WTC11 (cell line): ENCODE measurements at regions not wholly inside any gene's neighbourhood (a gene's known extent, or its start where the extent isn't known, plus 50 kb on each side); places are given as distances from the start of the nearest gene placed in this dataset.

ENCODE experiments used
- ATAC-seq: fragments of 200-7000 bp; cut with Tn5 transposase; 2 replicates; pipeline ENCODE4 v1.10.0; 2021; ENCODE audit warnings: mild to moderate bottlenecking, moderate library complexity
- CTCF ChIA-PET: fragments of 300-600 bp; sonication (Branson Sonifier 250); formaldehyde crosslinking; loops from one replicate; lab custom pipeline; 2021; ENCODE audit warnings: antibody characterized with exemption; lab: Charles Lee
- POLR2A ChIA-PET: fragments of 350-600 bp; sonication (Branson Sonifier 250); formaldehyde crosslinking; loops from one replicate; lab custom pipeline; 2021; ENCODE audit warnings: antibody characterized with exemption; lab: Charles Lee
- DNase-seq: peaks from one replicate; pipeline ENCODE4 v3.0.0; 2021; ENCODE audit warnings: low spot score
- H3K27ac Mint-ChIP-seq: 2 replicates; pipeline ENCODE4 v1.8.0; 2021; ENCODE audit warnings: mixed read lengths
- H3K27me3 Mint-ChIP-seq: 2 replicates; pipeline ENCODE4 v1.8.0; 2021; ENCODE audit warnings: low read depth, mild to moderate bottlenecking, moderate library complexity, mixed read lengths
- H3K36me3 Mint-ChIP-seq: 2 replicates; pipeline ENCODE4 v1.8.0; 2021; ENCODE audit warnings: mixed read lengths
- H3K4me1 Mint-ChIP-seq: 2 replicates; pipeline ENCODE4 v1.8.0; 2022; ENCODE audit warnings: mixed read lengths
- H3K4me3 Mint-ChIP-seq: 2 replicates; pipeline ENCODE4 v1.8.0; 2021; ENCODE audit warnings: mild to moderate bottlenecking, moderate library complexity, mixed read lengths
- H3K9me3 Mint-ChIP-seq: 2 replicates; pipeline ENCODE4 v1.8.0; 2021; ENCODE audit warnings: mixed read lengths
- CREB1 ChIP-seq: sonication (generic); formaldehyde crosslinking; IDR thresholded peaks from 2 replicates; pipeline ENCODE4 v1.8.0; 2023; ENCODE audit warnings: mild to moderate bottlenecking, missing genetic modification reagents
- EMX1 ChIP-seq: fragments of 250-450 bp; sonication (Bioruptor Pico); IDR thresholded peaks from 2 replicates; pipeline ENCODE4 v1.8.0; 2021; ENCODE audit warnings: mild to moderate bottlenecking
- ESRRA ChIP-seq: sonication (generic); formaldehyde crosslinking; IDR thresholded peaks from 2 replicates; pipeline ENCODE4 v1.8.1; 2022; ENCODE audit warnings: mild to moderate bottlenecking, missing genetic modification reagents, borderline replicate concordance
- FOXK1 ChIP-seq: sonication (generic); formaldehyde crosslinking; IDR thresholded peaks from 2 replicates; pipeline ENCODE4 v1.8.0; 2022; ENCODE audit warnings: mild to moderate bottlenecking, moderate library complexity, missing genetic modification reagents
- GTF2I ChIP-seq: fragments of 250-450 bp; sonication (Bioruptor Pico); conservative IDR thresholded peaks from 2 replicates; pipeline ENCODE4 v1.4.0; 2021; ENCODE audit warnings: mild to moderate bottlenecking
- HMGA2 ChIP-seq: fragments of 250-450 bp; sonication (Bioruptor Pico); IDR thresholded peaks from 2 replicates; pipeline ENCODE4 v1.4.0; 2021; ENCODE audit warnings: mild to moderate bottlenecking, moderate library complexity
- IRF1 ChIP-seq: sonication (generic); formaldehyde crosslinking; IDR thresholded peaks from 2 replicates; pipeline ENCODE4 v1.8.0; 2023; ENCODE audit warnings: missing genetic modification reagents
- JAZF1 ChIP-seq: fragments of 250-450 bp; sonication (Bioruptor Pico); IDR thresholded peaks from 2 replicates; pipeline ENCODE4 v1.9.0; 2021; ENCODE audit warnings: moderate library complexity, mild to moderate bottlenecking, inconsistent platforms
- MXD4 ChIP-seq: fragments of 250-450 bp; sonication (Bioruptor Pico); IDR thresholded peaks from 2 replicates; pipeline ENCODE4 v1.8.0; 2021; ENCODE audit warnings: mild to moderate bottlenecking, moderate library complexity, borderline replicate concordance
- NFATC4 ChIP-seq: fragments of 250-450 bp; sonication (Bioruptor Pico); IDR thresholded peaks from 2 replicates; pipeline ENCODE4 v1.9.0; 2021; ENCODE audit warnings: mild to moderate bottlenecking
- OVOL2 ChIP-seq: fragments of 250-450 bp; sonication (Bioruptor Pico); IDR thresholded peaks from 2 replicates; pipeline ENCODE4 v1.9.0; 2021; ENCODE audit warnings: mild to moderate bottlenecking, borderline replicate concordance
- RELA ChIP-seq: sonication (generic); formaldehyde crosslinking; IDR thresholded peaks from 2 replicates; pipeline ENCODE4 v1.8.1; 2022; ENCODE audit warnings: missing genetic modification reagents, mild to moderate bottlenecking, borderline replicate concordance
- SMAD3 ChIP-seq: sonication (generic); formaldehyde crosslinking; IDR thresholded peaks from 2 replicates; pipeline ENCODE4 v1.8.0; 2022; ENCODE audit warnings: missing genetic modification reagents, mild to moderate bottlenecking, borderline replicate concordance
- SOX15 ChIP-seq: fragments of 250-450 bp; sonication (Bioruptor Pico); IDR thresholded peaks from 2 replicates; pipeline ENCODE4 v1.9.0; 2021; ENCODE audit warnings: mild to moderate bottlenecking
- TCF7 ChIP-seq: sonication (generic); formaldehyde crosslinking; IDR thresholded peaks from 2 replicates; pipeline ENCODE4 v1.8.0; 2022; ENCODE audit warnings: mild to moderate bottlenecking, low read depth, missing genetic modification reagents, moderate library complexity
- ZNF138 ChIP-seq: sonication (generic); formaldehyde crosslinking; conservative IDR thresholded peaks from 2 replicates; pipeline ENCODE4 v1.8.1; 2022; ENCODE audit warnings: mild to moderate bottlenecking, moderate library complexity, missing genetic modification reagents
- ZNF219 ChIP-seq: sonication (generic); formaldehyde crosslinking; IDR thresholded peaks from 2 replicates; pipeline ENCODE4 v1.8.0; 2023; ENCODE audit warnings: missing genetic modification reagents, mild to moderate bottlenecking, borderline replicate concordance
- ZNF317 ChIP-seq: sonication (generic); formaldehyde crosslinking; IDR thresholded peaks from 2 replicates; pipeline ENCODE4 v1.8.1; 2023; ENCODE audit warnings: low read depth, mild to moderate bottlenecking, moderate library complexity, missing genetic modification reagents, borderline replicate concordance
- ZNF396 ChIP-seq: fragments of 250-450 bp; sonication (Bioruptor Pico); IDR thresholded peaks from 2 replicates; pipeline ENCODE4 v1.8.0; 2021; ENCODE audit warnings: mild to moderate bottlenecking, moderate library complexity, borderline replicate concordance
- ZNF512 ChIP-seq: sonication (generic); formaldehyde crosslinking; IDR thresholded peaks from 2 replicates; pipeline ENCODE4 v1.8.1; 2022; ENCODE audit warnings: missing genetic modification reagents, borderline replicate concordance
- TF ChIP-seq, protein P1 (sequence below): sonication (generic); formaldehyde crosslinking; IDR thresholded peaks from 2 replicates; pipeline ENCODE4 v1.8.0; 2022; ENCODE audit warnings: mild to moderate bottlenecking, missing genetic modification reagents
- TF ChIP-seq, protein P2 (sequence below): fragments of 250-450 bp; sonication (Bioruptor Pico); IDR thresholded peaks from 2 replicates; pipeline ENCODE4 v1.9.0; 2021; ENCODE audit warnings: mild to moderate bottlenecking
- TF ChIP-seq, protein P3 (sequence below): fragments of 200-600 bp; IDR thresholded peaks from 2 replicates; pipeline ENCODE4 v1.8.0; 2022; ENCODE audit warnings: antibody characterized with exemption

DNA sequence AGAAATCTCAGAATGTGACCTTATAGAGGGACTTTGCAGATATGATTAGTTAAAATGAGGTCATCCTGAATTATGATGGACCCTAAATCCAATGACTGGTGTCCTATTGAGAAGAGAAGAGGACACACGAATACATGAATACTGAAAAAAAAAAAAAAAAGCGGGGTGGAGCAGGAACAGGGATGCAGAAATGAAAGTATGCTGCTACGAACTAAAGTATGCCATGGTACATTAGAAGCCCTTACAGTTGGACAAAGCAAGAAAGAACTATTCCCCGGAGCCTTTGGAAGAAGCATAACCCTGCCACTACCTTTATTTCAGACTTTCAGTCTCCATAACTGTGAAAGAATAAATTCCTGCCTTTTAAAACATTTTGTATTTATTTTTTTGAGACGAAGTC, 557.9 kb upstream of the NCAM2 start:
- Mint-ChIP-seq H3K36me3 (no peaks in the 10 kb centered on the region), H3K9me3 (peaks cover 8% of the 10 kb centered on the region), H3K27ac (no peak overlapping the region), H3K4me3 (no peak overlapping the region), H3K4me1 (peaks cover 2% of the 10 kb centered on the region; the same call in 1 of the 2 replicates), H3K27me3 (no peaks in the 10 kb centered on the region)
- DNase-seq (no peak), ATAC-seq (no peak)
- POLR2A ChIA-PET: no interaction called here
- no peak for TF ChIP-seq SOX15
- no peak for TF ChIP-seq NFATC4 (CRISPR knock-in tag)
- TF ChIP-seq ZNF219 (CRISPR knock-in tag): no peak
- no peak for TF ChIP-seq GTF2I
- no peak for TF ChIP-seq IRF1 (CRISPR knock-in tag)
- TF ChIP-seq, protein P1, sequence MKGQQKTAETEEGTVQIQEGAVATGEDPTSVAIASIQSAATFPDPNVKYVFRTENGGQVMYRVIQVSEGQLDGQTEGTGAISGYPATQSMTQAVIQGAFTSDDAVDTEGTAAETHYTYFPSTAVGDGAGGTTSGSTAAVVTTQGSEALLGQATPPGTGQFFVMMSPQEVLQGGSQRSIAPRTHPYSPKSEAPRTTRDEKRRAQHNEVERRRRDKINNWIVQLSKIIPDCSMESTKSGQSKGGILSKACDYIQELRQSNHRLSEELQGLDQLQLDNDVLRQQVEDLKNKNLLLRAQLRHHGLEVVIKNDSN: no peak
- no peak for TF ChIP-seq RELA (CRISPR knock-in tag)
- TF ChIP-seq CREB1: no peak
- no peak for TF ChIP-seq HMGA2 (CRISPR knock-in tag)
- TF ChIP-seq SMAD3 (CRISPR knock-in tag): no peak
- TF ChIP-seq ESRRA (CRISPR knock-in tag): no peak
- TF ChIP-seq, protein P2, sequence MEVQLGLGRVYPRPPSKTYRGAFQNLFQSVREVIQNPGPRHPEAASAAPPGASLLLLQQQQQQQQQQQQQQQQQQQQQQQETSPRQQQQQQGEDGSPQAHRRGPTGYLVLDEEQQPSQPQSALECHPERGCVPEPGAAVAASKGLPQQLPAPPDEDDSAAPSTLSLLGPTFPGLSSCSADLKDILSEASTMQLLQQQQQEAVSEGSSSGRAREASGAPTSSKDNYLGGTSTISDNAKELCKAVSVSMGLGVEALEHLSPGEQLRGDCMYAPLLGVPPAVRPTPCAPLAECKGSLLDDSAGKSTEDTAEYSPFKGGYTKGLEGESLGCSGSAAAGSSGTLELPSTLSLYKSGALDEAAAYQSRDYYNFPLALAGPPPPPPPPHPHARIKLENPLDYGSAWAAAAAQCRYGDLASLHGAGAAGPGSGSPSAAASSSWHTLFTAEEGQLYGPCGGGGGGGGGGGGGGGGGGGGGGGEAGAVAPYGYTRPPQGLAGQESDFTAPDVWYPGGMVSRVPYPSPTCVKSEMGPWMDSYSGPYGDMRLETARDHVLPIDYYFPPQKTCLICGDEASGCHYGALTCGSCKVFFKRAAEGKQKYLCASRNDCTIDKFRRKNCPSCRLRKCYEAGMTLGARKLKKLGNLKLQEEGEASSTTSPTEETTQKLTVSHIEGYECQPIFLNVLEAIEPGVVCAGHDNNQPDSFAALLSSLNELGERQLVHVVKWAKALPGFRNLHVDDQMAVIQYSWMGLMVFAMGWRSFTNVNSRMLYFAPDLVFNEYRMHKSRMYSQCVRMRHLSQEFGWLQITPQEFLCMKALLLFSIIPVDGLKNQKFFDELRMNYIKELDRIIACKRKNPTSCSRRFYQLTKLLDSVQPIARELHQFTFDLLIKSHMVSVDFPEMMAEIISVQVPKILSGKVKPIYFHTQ (CRISPR knock-in tag): no peak
- TF ChIP-seq ZNF512 (CRISPR knock-in tag): no peak
- CTCF ChIA-PET: no interaction called here

DNA sequence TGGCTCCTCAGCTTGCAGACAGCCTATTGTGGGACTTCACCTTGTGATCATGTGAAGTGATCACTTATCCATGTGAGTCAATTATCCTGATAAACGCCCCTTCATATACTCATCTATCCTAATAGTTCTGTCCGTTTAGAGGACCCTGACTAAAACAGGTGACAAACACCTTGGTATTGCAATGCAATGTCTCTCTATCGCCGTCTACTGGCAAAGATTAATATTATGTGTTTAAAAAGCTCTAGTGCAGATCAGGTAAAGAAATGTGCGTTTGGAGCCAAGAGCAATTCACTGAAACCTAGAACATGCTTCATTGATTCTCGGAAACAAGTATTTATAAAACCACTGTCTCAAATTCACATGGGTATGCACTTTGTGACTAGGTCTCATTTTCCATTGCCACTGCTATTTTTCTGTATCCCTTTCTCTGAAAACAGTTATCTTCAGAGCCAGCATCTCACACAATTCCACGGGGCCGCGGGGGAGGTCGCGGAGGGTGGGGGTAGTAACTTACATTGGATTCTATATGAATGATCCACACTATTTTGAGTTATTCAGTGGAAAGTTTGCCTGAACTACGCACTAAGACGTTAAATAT, 554.6 kb upstream of the NCAM2 start:
- Mint-ChIP-seq H3K9me3 (peaks cover 8% of the 10 kb centered on the region), H3K4me3 (no peak overlapping the region), H3K27me3 (no peaks in the 10 kb centered on the region)
- CTCF ChIA-PET: interaction anchor here (0.5 to 1.6 kb wide), 25 partner anchors 8 to 532 kb away, joined by 3 to 6 read pairs (median 3); no protein-coding TSS in a partner anchor
- TF ChIP-seq, protein P3, sequence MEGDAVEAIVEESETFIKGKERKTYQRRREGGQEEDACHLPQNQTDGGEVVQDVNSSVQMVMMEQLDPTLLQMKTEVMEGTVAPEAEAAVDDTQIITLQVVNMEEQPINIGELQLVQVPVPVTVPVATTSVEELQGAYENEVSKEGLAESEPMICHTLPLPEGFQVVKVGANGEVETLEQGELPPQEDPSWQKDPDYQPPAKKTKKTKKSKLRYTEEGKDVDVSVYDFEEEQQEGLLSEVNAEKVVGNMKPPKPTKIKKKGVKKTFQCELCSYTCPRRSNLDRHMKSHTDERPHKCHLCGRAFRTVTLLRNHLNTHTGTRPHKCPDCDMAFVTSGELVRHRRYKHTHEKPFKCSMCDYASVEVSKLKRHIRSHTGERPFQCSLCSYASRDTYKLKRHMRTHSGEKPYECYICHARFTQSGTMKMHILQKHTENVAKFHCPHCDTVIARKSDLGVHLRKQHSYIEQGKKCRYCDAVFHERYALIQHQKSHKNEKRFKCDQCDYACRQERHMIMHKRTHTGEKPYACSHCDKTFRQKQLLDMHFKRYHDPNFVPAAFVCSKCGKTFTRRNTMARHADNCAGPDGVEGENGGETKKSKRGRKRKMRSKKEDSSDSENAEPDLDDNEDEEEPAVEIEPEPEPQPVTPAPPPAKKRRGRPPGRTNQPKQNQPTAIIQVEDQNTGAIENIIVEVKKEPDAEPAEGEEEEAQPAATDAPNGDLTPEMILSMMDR: peak; percentile 83
- no peak for TF ChIP-seq RELA (CRISPR knock-in tag)
- TF ChIP-seq, all 79 proteins: peak for 1
- ATAC-seq: peak; percentile 73
- Mint-ChIP-seq H3K36me3 (no peaks in the 10 kb centered on the region), H3K27ac (no peak overlapping the region; the same call in 1 of the 2 replicates), H3K4me1 (peaks cover 2% of the 10 kb centered on the region; the same call in 1 of the 2 replicates)
- POLR2A ChIA-PET: no interaction called here
- DNase-seq: no peak

- H3K9me3 Mint-ChIP-seq: peaks cover 8% of the 10 kb centered on the region
- ChIA-PET POLR2A (no interaction called here), CTCF (no interaction called here)
- no peak overlapping the region for H3K4me3 Mint-ChIP-seq
- H3K36me3 Mint-ChIP-seq: no peaks in the 10 kb centered on the region
- no peaks in the 10 kb centered on the region for H3K27me3 Mint-ChIP-seq
- no peak overlapping the region for H3K27ac Mint-ChIP-seq
- peaks cover 2% of the 10 kb centered on the region; the same call in 1 of the 2 replicates for H3K4me1 Mint-ChIP-seq
- DNase-seq: no peak
- no peak for ATAC-seq
- TF ChIP-seq EMX1 (CRISPR knock-in tag): no peak
- no peak for TF ChIP-seq MXD4 (CRISPR knock-in tag)
- TF ChIP-seq ZNF317: no peak
- TF ChIP-seq ZNF138: no peak
- no peak for TF ChIP-seq FOXK1
- TF ChIP-seq ZNF396 (CRISPR knock-in tag): no peak
- TF ChIP-seq OVOL2 (CRISPR knock-in tag): no peak
- TF ChIP-seq, protein P3: no peak
- TF ChIP-seq JAZF1 (CRISPR knock-in tag): no peak
- TF ChIP-seq GTF2I: no peak
- TF ChIP-seq TCF7 (CRISPR knock-in tag): no peak
Observed at GRCh38 chr21:20445971-20446370, 552.2 kb upstream of the NCAM2 start.
